Central memory CD8-positive, alpha-beta T cell (primary cell): ENCODE measurements at regions not wholly inside any gene's neighbourhood (a gene's known extent, or its start where the extent isn't known, plus 50 kb on each side); places are given as distances from the start of the nearest gene placed in this dataset.

Source experiments
- ATAC-seq: fragments of 150-1000 bp; cut with Tn5 transposase; replicated peaks from 2 replicates; pipeline ENCODE4 v1.10.0; 2022; ENCODE audit warnings: mild to moderate bottlenecking, moderate FRiP score, moderate number of reproducible peaks; ENCODE audit not compliant: poor library complexity, severe bottlenecking; ENCODE audit errors: extremely low read depth
- DNase-seq, 2 donors: peaks; one replicate each; pipeline ENCODE4 v3.0.0; 2021; ENCODE audit warnings: low spot score in 2 of 2
- H3K27ac Mint-ChIP-seq: one replicate; pipeline ENCODE4 v1.8.0; 2022; ENCODE audit warnings: low read depth, mild to moderate bottlenecking, moderate library complexity, mixed read lengths
- H3K27me3 Mint-ChIP-seq: one replicate; pipeline ENCODE4 v1.8.0; 2022; ENCODE audit warnings: mixed read lengths
- H3K36me3 Mint-ChIP-seq: one replicate; pipeline ENCODE4 v1.8.0; 2022; ENCODE audit warnings: mild to moderate bottlenecking, moderate library complexity, mixed read lengths; ENCODE audit not compliant: insufficient read depth
- H3K4me1 Mint-ChIP-seq: one replicate; pipeline ENCODE4 v1.8.0; 2022; ENCODE audit warnings: mixed read lengths
- H3K4me3 Mint-ChIP-seq: one replicate; pipeline ENCODE4 v1.8.0; 2022; ENCODE audit warnings: mild to moderate bottlenecking, moderate library complexity, mixed read lengths
- H3K9me3 Mint-ChIP-seq: one replicate; pipeline ENCODE4 v1.8.0; 2022; ENCODE audit warnings: mixed read lengths

GRCh38 chr2:171608168-171608567 lies 79.1 kb upstream of the DYNC1I2 start:
- DNase-seq = no peak
- Mint-ChIP-seq H3K4me3 (no peak overlapping the region), H3K27ac (no peak overlapping the region), H3K27me3 (peaks cover 66% of the 10 kb centered on the region), H3K9me3 (no peaks in the 10 kb centered on the region), H3K4me1 (no peaks in the 10 kb centered on the region), H3K36me3 (peaks cover 1% of the 10 kb centered on the region)
- no peak for ATAC-seq

- Mint-ChIP-seq H3K4me1 (no peaks in the 10 kb centered on the region), H3K36me3 (peaks cover 2% of the 10 kb centered on the region), H3K27me3 (peaks cover 58% of the 10 kb centered on the region), H3K9me3 (no peaks in the 10 kb centered on the region), H3K4me3 (no peak overlapping the region), H3K27ac (no peak overlapping the region)
- no peak for ATAC-seq
- no peak for DNase-seq
These were observed 76.4 kb upstream of the DYNC1I2 start for GRCh38 chr2:171610824-171611223.

GRCh38 chr2:171615069-171615468 lies 72.2 kb upstream of the DYNC1I2 start:
- H3K27me3 Mint-ChIP-seq = peaks cover 28% of the 10 kb centered on the region
- H3K27ac Mint-ChIP-seq = no peak overlapping the region
- no peaks in the 10 kb centered on the region for H3K9me3 Mint-ChIP-seq
- no peak for DNase-seq
- no peak overlapping the region for H3K4me3 Mint-ChIP-seq
- no peak for ATAC-seq
- no peaks in the 10 kb centered on the region for H3K4me1 Mint-ChIP-seq
- peaks cover 2% of the 10 kb centered on the region for H3K36me3 Mint-ChIP-seq

- peaks cover 2% of the 10 kb centered on the region for H3K36me3 Mint-ChIP-seq
- H3K4me3 Mint-ChIP-seq = no peak overlapping the region
- H3K9me3 Mint-ChIP-seq = no peaks in the 10 kb centered on the region
- no peak overlapping the region for H3K27ac Mint-ChIP-seq
- ATAC-seq = no peak
- H3K4me1 Mint-ChIP-seq = no peaks in the 10 kb centered on the region
- H3K27me3 Mint-ChIP-seq = no peaks in the 10 kb centered on the region
- DNase-seq = no peak
These were observed 69.3 kb upstream of the DYNC1I2 start for GRCh38 chr2:171617981-171618380.

GRCh38 chr2:171625006-171625405 lies 62.3 kb upstream of the DYNC1I2 start:
- H3K27me3 Mint-ChIP-seq = peaks cover 40% of the 10 kb centered on the region
- no peaks in the 10 kb centered on the region for H3K36me3 Mint-ChIP-seq
- ATAC-seq (no peak), DNase-seq (no peak)
- peaks cover 2% of the 10 kb centered on the region for H3K9me3 Mint-ChIP-seq
- no peaks in the 10 kb centered on the region for H3K4me1 Mint-ChIP-seq
- no peak overlapping the region for H3K27ac Mint-ChIP-seq
- no peak overlapping the region for H3K4me3 Mint-ChIP-seq

GRCh38 chr2:171626949-171627348 lies 60.3 kb upstream of the DYNC1I2 start:
- ATAC-seq (no peak), DNase-seq (no peak)
- Mint-ChIP-seq H3K36me3 (no peaks in the 10 kb centered on the region), H3K27me3 (peaks cover 48% of the 10 kb centered on the region), H3K4me1 (no peaks in the 10 kb centered on the region), H3K4me3 (no peak overlapping the region), H3K9me3 (peaks cover 21% of the 10 kb centered on the region), H3K27ac (no peak overlapping the region)

GRCh38 chr2:171627412-171627811 lies 59.9 kb upstream of the DYNC1I2 start:
- H3K4me1 Mint-ChIP-seq = no peaks in the 10 kb centered on the region
- no peak overlapping the region for H3K27ac Mint-ChIP-seq
- H3K36me3 Mint-ChIP-seq = no peaks in the 10 kb centered on the region
- H3K4me3 Mint-ChIP-seq = no peak overlapping the region
- ATAC-seq = no peak
- no peak for DNase-seq
- H3K9me3 Mint-ChIP-seq = peaks cover 26% of the 10 kb centered on the region
- H3K27me3 Mint-ChIP-seq = peaks cover 48% of the 10 kb centered on the region

- no peaks in the 10 kb centered on the region for H3K36me3 Mint-ChIP-seq
- DNase-seq (no peak), ATAC-seq (no peak)
- H3K27me3 Mint-ChIP-seq = peaks cover 38% of the 10 kb centered on the region
- H3K27ac Mint-ChIP-seq = no peak overlapping the region
- no peaks in the 10 kb centered on the region for H3K4me1 Mint-ChIP-seq
- H3K9me3 Mint-ChIP-seq = peaks cover 26% of the 10 kb centered on the region
- no peak overlapping the region for H3K4me3 Mint-ChIP-seq
These were observed 58.2 kb upstream of the DYNC1I2 start for GRCh38 chr2:171629113-171629512.

GRCh38 chr2:171630089-171630770 lies 57.0 kb upstream of the DYNC1I2 start:
- Mint-ChIP-seq H3K27ac (no peak overlapping the region), H3K4me1 (no peaks in the 10 kb centered on the region), H3K9me3 (peaks cover 26% of the 10 kb centered on the region), H3K4me3 (no peak overlapping the region), H3K27me3 (peaks cover 27% of the 10 kb centered on the region), H3K36me3 (no peaks in the 10 kb centered on the region)
- DNase-seq (no peak), ATAC-seq (no peak)

- no peak for DNase-seq
- H3K4me3 Mint-ChIP-seq = no peak overlapping the region
- peaks cover 19% of the 10 kb centered on the region for H3K27me3 Mint-ChIP-seq
- ATAC-seq = no peak
- no peaks in the 10 kb centered on the region for H3K4me1 Mint-ChIP-seq
- no peak overlapping the region for H3K27ac Mint-ChIP-seq
- H3K9me3 Mint-ChIP-seq = peaks cover 26% of the 10 kb centered on the region
- H3K36me3 Mint-ChIP-seq = no peaks in the 10 kb centered on the region
These were observed 56.2 kb upstream of the DYNC1I2 start for GRCh38 chr2:171630812-171631626.
